Fibroblast of mammary gland (primary cell): ENCODE measurements at regions not wholly inside any gene's neighbourhood (a gene's known extent, or its start where the extent isn't known, plus 50 kb on each side); places are given as distances from the start of the nearest gene placed in this dataset.
"Not testable (repeated sequence)": the region's sequence is repeated elsewhere in the genome, so short reads cannot be mapped to it uniquely, and the experiment has no call there.

Source experiments
- DNase-seq: peaks from one replicate; pipeline ENCODE4 v3.0.0-alpha.2; 2010; ENCODE audit warnings: low read depth
- H3K4me3 ChIP-seq: 2 replicates; pipeline ENCODE4 v1.5.1; 2011; ENCODE audit warnings: low read depth, mild to moderate bottlenecking, low read length, moderate library complexity; ENCODE audit not compliant: control insufficient read depth
- TF ChIP-seq, protein P1 (sequence below): conservative IDR thresholded peaks from 2 replicates; pipeline ENCODE4 v1.5.1; 2011; ENCODE audit warnings: low read depth, low read length, inconsistent platforms; ENCODE audit not compliant: control insufficient read depth, insufficient read depth

DNA sequence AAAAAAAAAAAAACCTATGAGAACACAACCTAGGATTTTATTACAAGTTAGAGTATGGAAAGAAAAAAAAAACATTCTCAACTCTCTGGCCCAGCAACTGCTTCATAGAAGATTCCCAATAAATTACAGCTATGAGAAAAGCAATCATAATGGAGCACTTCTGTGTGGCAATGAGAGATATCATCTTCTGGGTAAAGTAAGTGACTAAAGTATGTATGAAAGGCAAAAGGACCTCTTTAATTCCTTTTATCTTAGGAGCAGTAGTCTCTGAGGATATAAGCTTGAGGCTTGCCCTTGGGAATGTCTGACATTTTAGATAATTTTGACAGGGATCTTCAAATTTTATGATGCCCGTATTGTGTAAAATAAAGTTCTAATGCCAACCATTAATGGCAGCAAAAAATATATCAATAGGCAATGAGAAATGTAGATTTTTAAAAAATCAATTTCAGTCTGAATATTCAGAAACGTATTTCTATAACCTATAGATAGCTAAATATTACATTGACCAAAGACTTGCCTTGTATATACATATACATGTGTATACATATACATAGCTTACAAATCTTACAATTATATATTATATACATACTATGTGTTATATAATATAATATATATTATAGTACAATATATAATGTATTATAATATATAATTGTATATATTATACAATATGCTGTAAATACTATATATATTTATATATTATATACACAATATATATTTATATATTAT lies 823.9 kb upstream of the SLITRK1 start:
- no peak overlapping the region for H3K4me3 ChIP-seq
- no peak for DNase-seq
- TF ChIP-seq, protein P1, sequence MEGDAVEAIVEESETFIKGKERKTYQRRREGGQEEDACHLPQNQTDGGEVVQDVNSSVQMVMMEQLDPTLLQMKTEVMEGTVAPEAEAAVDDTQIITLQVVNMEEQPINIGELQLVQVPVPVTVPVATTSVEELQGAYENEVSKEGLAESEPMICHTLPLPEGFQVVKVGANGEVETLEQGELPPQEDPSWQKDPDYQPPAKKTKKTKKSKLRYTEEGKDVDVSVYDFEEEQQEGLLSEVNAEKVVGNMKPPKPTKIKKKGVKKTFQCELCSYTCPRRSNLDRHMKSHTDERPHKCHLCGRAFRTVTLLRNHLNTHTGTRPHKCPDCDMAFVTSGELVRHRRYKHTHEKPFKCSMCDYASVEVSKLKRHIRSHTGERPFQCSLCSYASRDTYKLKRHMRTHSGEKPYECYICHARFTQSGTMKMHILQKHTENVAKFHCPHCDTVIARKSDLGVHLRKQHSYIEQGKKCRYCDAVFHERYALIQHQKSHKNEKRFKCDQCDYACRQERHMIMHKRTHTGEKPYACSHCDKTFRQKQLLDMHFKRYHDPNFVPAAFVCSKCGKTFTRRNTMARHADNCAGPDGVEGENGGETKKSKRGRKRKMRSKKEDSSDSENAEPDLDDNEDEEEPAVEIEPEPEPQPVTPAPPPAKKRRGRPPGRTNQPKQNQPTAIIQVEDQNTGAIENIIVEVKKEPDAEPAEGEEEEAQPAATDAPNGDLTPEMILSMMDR: no peak

DNA sequence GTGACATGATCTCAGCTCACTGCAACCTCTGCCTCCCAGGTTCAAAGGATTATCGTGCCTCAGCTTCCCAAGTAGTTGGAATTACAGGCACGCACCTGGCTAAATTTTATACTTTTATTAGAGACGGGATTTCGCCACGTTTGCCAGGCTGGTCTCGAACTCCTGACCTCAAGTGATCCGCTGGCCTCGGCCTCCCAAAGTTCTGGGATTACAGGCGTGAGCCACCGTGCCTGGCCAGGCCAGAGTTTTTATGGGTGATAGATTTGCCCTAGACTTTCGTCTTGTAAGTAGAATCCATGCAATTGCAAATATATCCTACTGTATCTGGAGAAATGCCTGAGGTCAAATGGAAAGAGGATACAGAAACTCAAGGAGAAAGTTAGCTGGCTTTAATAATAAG lies 819.9 kb upstream of the SLITRK1 start:
- DNase-seq: no peak
- no peak overlapping the region for H3K4me3 ChIP-seq
- TF ChIP-seq, protein P1: no peak

DNA sequence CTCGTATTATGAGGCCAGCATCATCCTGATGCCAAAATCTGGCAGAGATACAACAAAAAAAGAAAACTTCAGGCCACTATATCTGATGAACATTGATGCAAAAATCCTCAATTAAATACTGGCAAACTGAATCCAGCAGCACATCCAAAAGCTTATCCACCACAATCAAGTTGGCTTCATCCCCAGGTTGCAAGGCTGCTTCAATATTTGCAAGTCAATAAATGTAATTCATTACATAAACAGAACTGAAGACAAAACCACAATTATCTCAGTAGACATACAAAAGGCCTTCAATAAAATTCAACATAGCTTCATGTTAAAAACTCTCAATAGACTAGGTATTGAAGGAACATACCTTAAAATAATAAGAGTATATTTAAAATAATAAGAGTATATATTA lies 815.3 kb upstream of the SLITRK1 start:
- not testable (repeated sequence) for DNase-seq, H3K4me3 ChIP-seq

DNA sequence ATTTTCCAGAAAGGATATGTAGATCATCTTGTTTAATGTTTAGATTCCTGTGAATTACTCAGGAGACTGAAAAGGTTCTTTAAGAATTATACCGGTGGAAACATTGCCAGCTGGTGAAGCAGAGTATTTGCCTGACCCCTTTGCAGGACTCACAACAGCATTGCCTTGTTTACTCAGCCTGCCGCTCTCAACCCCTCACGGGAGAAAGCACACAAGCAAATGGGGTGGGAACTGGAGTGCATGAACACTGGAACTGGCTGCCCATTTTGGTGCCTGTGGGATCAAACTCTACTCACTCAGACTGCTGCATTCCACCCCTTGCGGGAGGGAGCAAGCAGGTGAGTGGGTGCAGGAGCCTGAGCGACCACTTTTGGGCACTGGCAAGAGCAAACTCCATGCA lies 804.7 kb upstream of the SLITRK1 start:
- H3K4me3 ChIP-seq: no peak overlapping the region
- no peak for DNase-seq
- TF ChIP-seq, protein P1: no peak

DNA sequence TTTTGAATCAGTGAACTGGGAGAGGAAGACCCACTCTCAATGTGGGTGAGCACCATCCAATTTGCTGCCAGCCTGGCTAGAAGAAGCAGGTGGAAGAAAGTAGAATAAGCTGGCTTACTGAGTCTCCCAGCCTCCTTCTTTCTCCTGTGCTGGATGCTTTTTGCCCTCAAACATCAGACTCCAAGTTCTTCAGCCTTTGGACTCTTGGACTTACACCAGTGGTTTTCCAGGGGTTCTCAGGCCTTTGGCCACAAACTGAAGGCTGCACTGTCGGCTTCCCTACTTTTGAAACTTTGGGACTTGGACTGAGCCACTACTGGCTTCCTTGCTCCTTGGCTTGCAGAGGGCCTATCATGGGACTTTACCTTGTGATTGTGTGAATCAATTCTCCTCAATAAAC lies 804.2 kb upstream of the SLITRK1 start:
- no peak for DNase-seq
- TF ChIP-seq, protein P1: no peak
- no peak overlapping the region for H3K4me3 ChIP-seq

DNA sequence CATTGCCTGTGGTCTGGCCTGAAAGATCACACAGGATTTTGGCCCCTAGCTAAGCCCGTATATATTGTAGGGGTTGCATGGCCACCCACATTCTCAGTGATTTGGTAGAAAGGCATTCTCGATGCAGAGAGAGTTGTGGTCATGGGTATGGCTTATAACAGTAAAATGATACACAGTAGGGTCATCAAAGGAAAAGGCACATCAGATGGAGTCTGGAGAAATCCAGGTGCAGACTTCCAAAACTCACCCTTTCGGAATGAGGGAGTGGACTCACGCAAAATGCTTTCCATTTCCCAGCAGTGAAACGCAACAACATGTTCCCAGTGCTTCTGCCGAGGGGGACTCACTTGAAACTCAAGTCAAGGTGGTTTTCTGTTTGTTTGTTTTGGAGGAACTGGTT lies 802.5 kb upstream of the SLITRK1 start:
- H3K4me3 ChIP-seq: no peak overlapping the region
- no peak for DNase-seq
- TF ChIP-seq, protein P1: no peak

DNA sequence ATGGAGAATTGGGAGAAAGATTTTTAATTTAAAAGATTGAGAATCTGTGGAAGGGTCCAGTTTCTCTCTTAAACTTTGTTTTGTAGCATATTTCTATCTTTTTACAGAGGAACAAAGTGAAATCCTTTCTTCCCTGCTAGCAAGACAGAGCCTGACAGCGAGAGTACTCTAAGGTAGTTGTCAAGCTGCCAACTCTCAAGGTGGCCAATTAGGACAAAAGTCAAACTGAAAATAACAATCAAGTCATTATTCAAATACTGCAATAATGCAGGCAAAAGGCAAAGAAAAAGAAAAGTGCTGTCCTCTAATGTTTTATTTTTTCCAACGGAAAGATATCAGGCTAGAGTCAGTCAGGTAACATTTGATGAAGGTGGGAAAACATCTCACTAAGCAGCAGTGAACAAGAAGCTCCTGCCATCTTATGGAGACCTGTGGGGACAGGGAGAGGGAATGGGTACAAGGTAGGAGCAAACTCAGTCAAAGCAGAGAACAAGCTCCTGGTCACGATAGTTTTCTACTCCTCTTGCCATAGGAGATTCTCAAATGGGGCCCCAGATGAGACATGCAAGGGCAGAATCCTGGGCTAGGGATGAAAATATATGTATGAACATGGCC lies 801.9 kb upstream of the SLITRK1 start:
- TF ChIP-seq, protein P1: no peak
- H3K4me3 ChIP-seq: no peak overlapping the region
- DNase-seq: no peak
